ENCODE measurements at regions not wholly inside any gene's neighbourhood (a gene's known extent, or its start where the extent isn't known, plus 50 kb on each side); places are given as distances from the start of the nearest gene placed in this dataset.
"Not testable (repeated sequence)": the region's sequence is repeated elsewhere in the genome, so short reads cannot be mapped to it uniquely, and the experiment has no call there.

- peak; percentile 8 for DNase-seq
Observed at GRCh38 chr1:88608139-88608943, 75.7 kb upstream of the PKN2 start.

- peak; percentile 4 for DNase-seq
Observed at GRCh38 chr1:88609051-88609450, 75.0 kb upstream of the PKN2 start.

- DNase-seq: no peak
Observed at GRCh38 chr1:88610687-88611086, 73.4 kb upstream of the PKN2 start.

- no peak for DNase-seq
Observed at GRCh38 chr1:88612292-88612691, 71.8 kb upstream of the PKN2 start.

GRCh38 chr1:88612773-88613172 is 71.3 kb upstream of the PKN2 start:
- DNase-seq: no peak

- DNase-seq: no peak
Observed at GRCh38 chr1:88618331-88618730, 65.7 kb upstream of the PKN2 start.

- DNase-seq: not testable (repeated sequence)
Observed at GRCh38 chr1:88623101-88623500, 61.0 kb upstream of the PKN2 start.
